OCI-LY1 (cell line): ENCODE measurements at regions not wholly inside any gene's neighbourhood (a gene's known extent, or its start where the extent isn't known, plus 50 kb on each side); places are given as distances from the start of the nearest gene placed in this dataset.

Source experiments
- CTCF ChIP-seq: fragments of 200-600 bp; sonication (generic), shearing (Covaris generic); IDR thresholded peaks from 2 replicates; pipeline ENCODE4 v1.5.1; 2017; ENCODE audit warnings: mild to moderate bottlenecking, antibody characterized with exemption, low read length, moderate library complexity, mixed read lengths
- EZH2 ChIP-seq: fragments of 200-600 bp; sonication (generic), shearing (Covaris generic); IDR thresholded peaks from 2 replicates; pipeline ENCODE4 v1.8.0; 2017; ENCODE audit warnings: borderline replicate concordance, mixed run types, mild to moderate bottlenecking, antibody characterized with exemption, low read length, moderate library complexity, mixed read lengths

- TF ChIP-seq EZH2 = no peak
- no peak for TF ChIP-seq CTCF
These were observed 920.8 kb downstream of the TYW1 start for GRCh38 chr7:67917437-67917755.
